Activated CD8-positive, alpha-beta memory T cell treated with anti-CD3 and anti-CD28 coated beads, Interleukin-2, amount 50 U/mL, for 24 hours (primary cell): ENCODE measurements at regions not wholly inside any gene's neighbourhood (a gene's known extent, or its start where the extent isn't known, plus 50 kb on each side); places are given as distances from the start of the nearest gene placed in this dataset.
"Not testable (repeated sequence)": the region's sequence is repeated elsewhere in the genome, so short reads cannot be mapped to it uniquely, and the experiment has no call there.

Experiments used
- DNase-seq: peaks from one replicate; pipeline ENCODE4 v3.0.0-alpha.2; 2020; ENCODE audit errors: extremely low read depth

- peak; percentile 57 for DNase-seq
Observed at GRCh38 chr14:106592115-106592852, 1065.9 kb downstream of the TMEM121 start.

- no peak for DNase-seq
Observed at GRCh38 chr14:106599209-106599608, 1072.8 kb downstream of the TMEM121 start.

- DNase-seq: peak; percentile 56
Observed at GRCh38 chr14:106605548-106606448, 1079.4 kb downstream of the TMEM121 start.

GRCh38 chr14:106606936-106607335, 1080.6 kb downstream of the TMEM121 start:
- no peak for DNase-seq

DNA sequence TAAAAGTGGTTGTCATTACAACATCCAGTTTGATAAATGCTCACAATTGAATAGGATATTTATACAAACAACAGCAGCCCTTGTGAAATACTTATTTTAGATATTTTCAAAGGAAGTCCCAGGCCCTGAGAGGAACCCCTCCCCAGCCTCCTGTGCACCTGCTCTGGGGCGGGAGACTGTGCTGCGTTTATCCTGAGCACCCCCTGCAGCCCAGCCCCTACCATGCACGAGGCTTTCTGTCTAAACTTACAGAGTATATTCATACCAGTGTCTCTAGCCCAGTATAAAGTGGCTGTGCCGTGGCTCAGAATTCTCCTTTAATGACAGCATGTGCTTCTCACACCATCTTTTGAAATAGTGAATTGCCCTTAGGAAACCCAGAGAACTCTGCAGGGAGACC, 1084.3 kb downstream of the TMEM121 start:
- DNase-seq: no peak

DNA sequence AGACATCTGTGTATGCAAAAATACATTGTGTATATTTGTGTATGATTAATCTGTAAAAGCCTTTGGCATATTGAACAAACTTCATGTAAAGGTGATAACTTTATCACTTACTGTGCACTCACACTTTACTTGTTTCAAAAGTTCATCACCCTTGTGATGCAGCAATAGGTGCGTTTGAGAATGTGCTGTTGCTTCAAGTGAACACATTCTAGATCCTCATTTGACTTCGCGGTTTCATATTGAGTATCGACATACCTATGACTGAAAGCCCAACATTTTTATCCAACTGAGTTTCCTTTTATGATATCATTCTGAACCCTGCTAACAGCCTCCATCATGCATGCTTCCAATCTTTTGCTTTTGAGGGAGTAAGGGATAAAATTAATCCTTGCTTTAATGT, 1086.9 kb downstream of the TMEM121 start:
- DNase-seq: no peak

GRCh38 chr14:106618471-106618951, 1092.1 kb downstream of the TMEM121 start:
- DNase-seq: peak; percentile 67

GRCh38 chr14:106619606-106620005, 1093.2 kb downstream of the TMEM121 start:
- DNase-seq: no peak

DNA sequence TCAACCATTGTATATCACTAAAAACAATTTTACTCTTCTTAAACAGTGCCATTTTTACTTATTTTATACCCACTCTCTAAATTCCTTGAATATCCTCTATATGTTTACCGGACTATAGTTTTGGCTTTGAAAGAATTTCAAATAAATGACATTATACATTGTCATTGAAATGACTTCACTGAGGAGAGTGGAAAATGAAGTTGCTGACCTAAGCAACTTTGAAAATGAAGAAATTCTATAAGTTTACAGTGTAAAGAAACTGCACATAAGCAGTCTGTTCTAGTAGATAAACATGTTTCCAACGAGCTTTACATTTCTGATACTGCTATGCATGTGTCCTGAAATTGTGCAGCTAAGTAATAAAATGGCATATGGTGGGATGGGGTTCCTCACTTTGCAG, 1094.0 kb downstream of the TMEM121 start:
- DNase-seq: no peak

DNA sequence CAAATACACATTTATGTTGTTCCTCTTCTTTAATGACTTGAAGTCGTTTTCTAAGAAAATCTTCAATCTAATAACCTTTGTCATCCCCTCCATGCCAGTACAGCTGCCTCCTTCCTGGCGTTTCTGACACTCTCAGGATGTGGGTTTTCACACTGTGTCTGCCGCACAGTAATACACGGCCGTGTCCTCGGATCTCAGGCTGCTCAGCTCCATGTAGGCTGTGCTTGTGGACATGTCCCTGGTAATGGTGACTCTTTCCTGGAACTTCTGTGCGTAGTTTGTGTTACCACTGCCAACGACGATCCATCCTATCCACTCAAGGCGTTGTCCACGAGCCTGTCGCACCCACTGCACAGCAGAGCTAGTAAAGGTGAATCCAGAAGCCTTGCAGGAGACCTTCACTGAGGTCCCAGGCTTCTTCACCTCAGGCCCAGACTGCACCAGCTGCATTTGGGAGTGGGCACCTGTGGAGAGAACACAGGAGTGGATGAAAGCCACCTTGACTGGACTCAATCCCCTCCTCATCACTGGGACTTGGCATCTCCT, 1095.9 kb downstream of the TMEM121 start:
- DNase-seq: no peak

DNA sequence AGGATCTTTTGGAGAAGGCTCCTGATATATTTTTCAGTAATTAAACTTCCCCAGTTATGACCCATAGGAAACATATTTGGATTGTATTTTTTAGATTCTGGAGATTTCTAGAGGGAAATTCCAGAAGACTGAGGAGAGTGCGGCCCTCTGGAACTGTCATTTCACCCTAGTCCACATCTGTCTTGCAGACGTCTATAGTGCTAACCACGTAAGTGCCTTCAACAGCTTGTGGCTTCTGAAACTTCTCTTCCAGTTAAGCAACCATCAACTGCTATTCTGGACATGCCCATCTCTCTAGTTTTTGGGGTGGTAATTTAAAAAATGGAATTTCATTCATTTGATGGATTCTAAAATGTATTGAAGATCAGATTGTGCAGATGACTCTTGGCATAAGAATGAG, 1098.8 kb downstream of the TMEM121 start:
- DNase-seq: no peak

DNA sequence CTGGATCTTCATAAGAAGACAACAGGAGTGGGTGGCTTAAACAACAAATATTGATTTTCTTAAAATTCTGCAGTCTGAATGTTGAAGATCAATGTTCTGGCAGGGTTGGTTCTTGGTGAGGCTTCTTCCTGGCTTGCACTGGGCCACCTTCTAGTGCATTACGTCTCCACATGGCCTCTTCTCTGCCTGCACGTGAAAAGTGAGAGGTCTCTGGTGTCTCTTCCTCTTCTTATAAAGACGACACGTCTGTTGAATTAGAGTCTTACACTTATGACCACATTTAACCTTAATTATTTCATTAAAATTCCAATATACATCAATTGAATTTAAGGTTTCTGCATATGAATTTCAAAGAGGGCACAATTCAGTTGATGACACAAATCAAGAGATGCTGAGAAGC, 1100.1 kb downstream of the TMEM121 start:
- DNase-seq: not testable (repeated sequence)

DNA sequence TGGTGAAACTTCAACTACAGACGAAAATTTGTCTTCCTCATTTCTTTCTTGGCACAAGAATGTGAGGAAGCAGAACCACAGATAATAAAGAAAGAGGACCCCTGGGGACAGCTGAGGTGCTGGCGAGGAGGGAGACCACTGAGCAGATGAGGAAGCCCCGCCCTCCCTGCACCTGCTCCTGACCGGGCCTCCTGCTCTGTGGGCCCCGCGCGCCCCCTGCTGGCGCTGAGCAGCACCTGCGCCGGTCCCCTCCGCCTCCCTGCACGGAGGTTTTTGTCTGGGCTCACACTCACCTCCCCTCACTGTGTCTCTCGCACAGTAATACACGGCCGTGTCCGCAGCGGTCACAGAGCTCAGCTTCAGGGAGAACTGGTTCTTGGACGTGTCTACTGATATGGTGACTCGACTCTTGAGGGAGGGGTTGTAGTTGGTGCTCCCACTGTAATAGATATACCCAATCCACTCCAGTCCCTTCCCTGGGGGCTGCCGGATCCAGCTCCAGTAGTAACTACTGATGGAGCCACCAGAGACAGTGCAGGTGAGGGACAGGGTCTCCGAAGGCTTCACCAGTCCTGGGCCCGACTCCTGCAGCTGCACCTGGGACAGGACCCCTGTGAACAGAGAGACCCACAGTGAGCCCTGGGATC, 1100.7 kb downstream of the TMEM121 start:
- not testable (repeated sequence) for DNase-seq

- no peak for DNase-seq
Observed at GRCh38 chr14:106631879-106632278, 1105.5 kb downstream of the TMEM121 start.

GRCh38 chr14:106633721-106634120, 1107.3 kb downstream of the TMEM121 start:
- no peak for DNase-seq

GRCh38 chr14:106635569-106635968, 1109.2 kb downstream of the TMEM121 start:
- DNase-seq: no peak

- DNase-seq: not testable (repeated sequence)
Observed at GRCh38 chr14:106638786-106639452, 1112.5 kb downstream of the TMEM121 start.

GRCh38 chr14:106642090-106642489, 1115.7 kb downstream of the TMEM121 start:
- DNase-seq: no peak

- not testable (repeated sequence) for DNase-seq
Observed at GRCh38 chr14:106642971-106643370, 1116.6 kb downstream of the TMEM121 start.

DNA sequence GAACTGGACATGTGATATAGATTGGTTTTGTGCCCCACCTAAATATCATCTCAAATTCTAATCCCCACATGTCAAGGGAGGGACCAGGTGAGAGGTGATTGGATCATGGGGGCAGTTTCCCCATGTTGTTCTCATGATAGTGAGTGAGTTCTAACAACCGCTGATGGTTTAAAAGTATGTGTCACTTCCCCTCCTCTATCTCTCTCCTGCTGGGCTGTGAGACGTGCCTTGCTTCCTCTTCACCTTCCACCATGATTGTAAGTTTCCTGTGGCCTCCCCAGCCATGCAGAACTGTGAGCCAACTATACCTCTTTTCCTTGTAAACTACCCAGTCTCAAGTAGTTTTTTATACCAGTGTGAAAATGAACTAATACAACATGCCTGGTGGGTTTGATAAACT, 1122.5 kb downstream of the TMEM121 start:
- DNase-seq: not testable (repeated sequence)

GRCh38 chr14:106651016-106651415, 1124.6 kb downstream of the TMEM121 start:
- DNase-seq: no peak
